Adrenal gland (tissue), 9 donors: ENCODE measurements at regions not wholly inside any gene's neighbourhood (a gene's known extent, or its start where the extent isn't known, plus 50 kb on each side); places are given as distances from the start of the nearest gene placed in this dataset.

Source experiments
- DNase-seq, 7 donors: peaks; one replicate each; pipeline ENCODE4 v3.0.0-alpha.2; 2019 to 2020
- H3K27ac ChIP-seq, 5 donors: fragments of 200-600 bp; sonication (generic) in 4 of 5; 1 replicate in 3 of 5; 2 replicates in 2 of 5; pipeline versions ENCODE4 v1.5.1 to v1.8.0; 2016 to 2020; ENCODE audit warnings: mild to moderate bottlenecking in 1 of 5
- H3K27me3 ChIP-seq: fragments of 200-600 bp; 2 replicates; pipeline ENCODE4 v1.8.0; 2021
- H3K36me3 ChIP-seq, 2 donors: fragments of 200-600 bp; replicated peaks in 1 of 2; 1 replicate in 1 of 2; 2 replicates in 1 of 2; pipeline versions ENCODE4 v1.5.1 to v1.8.0; 2018 to 2022
- H3K4me1 ChIP-seq, 2 donors: fragments of 200-600 bp; replicated peaks in 1 of 2; 1 replicate in 1 of 2; 2 replicates in 1 of 2; pipeline versions ENCODE4 v1.5.1 to v1.8.0; 2018 to 2021
- H3K4me3 ChIP-seq, 4 donors: fragments of 200-600 bp; sonication (generic) in 3 of 4; one replicate each; pipeline ENCODE4 v1.5.1; 2016 to 2018
- H3K9me3 ChIP-seq, 3 donors: fragments of 200-600 bp; sonication (generic) in 1 of 3; replicated peaks in 1 of 3; 1 replicate in 2 of 3; 2 replicates in 1 of 3; pipeline versions ENCODE4 v1.5.1 to v1.8.0; 2016 to 2021
- POLR2A ChIP-seq, 2 donors: fragments of 450-650 bp; IDR thresholded peaks; one replicate each; pipeline ENCODE4 v1.6.1; 2017; ENCODE audit warnings: antibody characterized with exemption in 2 of 2, mild to moderate bottlenecking in 2 of 2, moderate library complexity in 1 of 2
- WGBS, 4 donors: extraction: QIAGEN DNeasy Blood & Tissue Kit in 2 of 4; methylation state at CpG; one replicate each; pipeline versions ENCODE4 v1.1.5 to v1.1.7; 2013 to 2017; 5-methylcytosine and 5-hydroxymethylcytosine counted together
- intact Hi-C, 2 donors: fragments of 100-400 bp; cut with DNase I; formaldehyde crosslinking; loops; one replicate each; pipeline versions ENCODE4 v1.14.1 to v1.15.0; 2022 to 2023
- TF ChIP-seq, protein P1 (sequence below), 6 experiments: fragments of 450-650 bp in 4 of 6; fragments of 200-600 bp in 2 of 6; sonication (generic) in 1 of 6; IDR thresholded peaks; 1 replicate in 5 of 6; 2 replicates in 1 of 6; pipeline versions ENCODE4 v1.5.1 to v1.8.0; 2016 to 2021; ENCODE audit warnings: antibody characterized with exemption in 6 of 6, mild to moderate bottlenecking in 2 of 6, moderate library complexity in 1 of 6
- donor health status: healthy with polysubstance abuse.
- donor health status: Bipolar disorder and iron deficiency.
- donor health status: DM: yes; HTN: yes; CAD: no.
- donor health status: DM: no; HTN: no; CAD: no.
- donor health status: DM: no; HTN: no; CAD: no.

DNA sequence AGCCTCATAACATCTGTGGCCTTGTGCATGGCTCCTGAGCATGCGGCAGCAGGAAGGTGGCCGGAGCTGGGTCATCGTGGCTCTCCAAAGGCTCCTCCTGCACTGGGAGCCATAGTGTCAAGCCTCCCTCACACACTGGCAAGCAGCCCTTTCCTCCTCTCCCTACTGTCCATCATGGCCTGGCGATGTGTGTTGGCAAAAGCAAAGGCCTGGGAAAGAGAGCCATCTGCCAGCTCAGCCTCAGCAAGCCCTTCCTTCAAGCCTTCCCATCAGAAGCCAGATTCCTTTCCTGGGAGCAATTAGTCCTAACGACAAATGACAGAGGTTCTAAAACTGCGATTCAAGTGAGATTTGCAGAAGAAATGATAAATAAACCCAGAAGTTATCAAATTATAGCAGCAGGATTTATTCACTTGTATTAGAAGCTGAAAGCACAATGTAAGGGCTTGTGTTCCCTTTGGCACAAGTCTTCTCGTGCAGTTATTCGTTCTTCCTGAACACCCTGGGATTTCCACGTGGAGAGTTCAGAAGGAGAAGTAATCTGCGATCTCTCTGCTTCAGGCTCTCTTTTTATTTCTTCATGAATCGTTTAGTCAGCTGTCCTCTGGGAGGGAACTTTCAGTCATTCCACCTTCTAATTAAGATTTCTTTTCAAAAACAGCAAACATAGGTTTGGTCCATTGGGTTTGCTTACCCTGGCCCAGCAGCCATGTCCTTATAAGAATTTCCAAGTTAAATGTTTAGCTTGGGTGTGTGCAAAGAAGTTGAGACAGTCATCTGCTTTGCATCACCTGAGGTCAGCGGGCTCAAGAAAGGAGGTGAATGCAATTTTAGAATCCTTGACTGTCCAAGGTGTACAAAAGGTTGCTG is 110.3 kb upstream of the TMC3 start:
- no peak for TF ChIP-seq POLR2A (IDR thresholded peaks at IDR 0.05)
- TF ChIP-seq, protein P1, sequence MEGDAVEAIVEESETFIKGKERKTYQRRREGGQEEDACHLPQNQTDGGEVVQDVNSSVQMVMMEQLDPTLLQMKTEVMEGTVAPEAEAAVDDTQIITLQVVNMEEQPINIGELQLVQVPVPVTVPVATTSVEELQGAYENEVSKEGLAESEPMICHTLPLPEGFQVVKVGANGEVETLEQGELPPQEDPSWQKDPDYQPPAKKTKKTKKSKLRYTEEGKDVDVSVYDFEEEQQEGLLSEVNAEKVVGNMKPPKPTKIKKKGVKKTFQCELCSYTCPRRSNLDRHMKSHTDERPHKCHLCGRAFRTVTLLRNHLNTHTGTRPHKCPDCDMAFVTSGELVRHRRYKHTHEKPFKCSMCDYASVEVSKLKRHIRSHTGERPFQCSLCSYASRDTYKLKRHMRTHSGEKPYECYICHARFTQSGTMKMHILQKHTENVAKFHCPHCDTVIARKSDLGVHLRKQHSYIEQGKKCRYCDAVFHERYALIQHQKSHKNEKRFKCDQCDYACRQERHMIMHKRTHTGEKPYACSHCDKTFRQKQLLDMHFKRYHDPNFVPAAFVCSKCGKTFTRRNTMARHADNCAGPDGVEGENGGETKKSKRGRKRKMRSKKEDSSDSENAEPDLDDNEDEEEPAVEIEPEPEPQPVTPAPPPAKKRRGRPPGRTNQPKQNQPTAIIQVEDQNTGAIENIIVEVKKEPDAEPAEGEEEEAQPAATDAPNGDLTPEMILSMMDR (IDR thresholded peaks at IDR 0.05) = no peak
- Histone ChIP-seq H3K4me1 (no peaks in the 10 kb centered on the region), H3K36me3 (no peaks in the 10 kb centered on the region), H3K9me3 (no peaks in the 10 kb centered on the region), H3K27me3 (no peaks in the 10 kb centered on the region), H3K4me3 (no peak overlapping the region), H3K27ac (no peak overlapping the region)
- intact Hi-C loops = no loop called here
- 69 to 78% (median 73%) methylated on average over 11 to 12 of the region's 12 CpGs for WGBS, 4 donors
- DNase-seq = no peak

DNA sequence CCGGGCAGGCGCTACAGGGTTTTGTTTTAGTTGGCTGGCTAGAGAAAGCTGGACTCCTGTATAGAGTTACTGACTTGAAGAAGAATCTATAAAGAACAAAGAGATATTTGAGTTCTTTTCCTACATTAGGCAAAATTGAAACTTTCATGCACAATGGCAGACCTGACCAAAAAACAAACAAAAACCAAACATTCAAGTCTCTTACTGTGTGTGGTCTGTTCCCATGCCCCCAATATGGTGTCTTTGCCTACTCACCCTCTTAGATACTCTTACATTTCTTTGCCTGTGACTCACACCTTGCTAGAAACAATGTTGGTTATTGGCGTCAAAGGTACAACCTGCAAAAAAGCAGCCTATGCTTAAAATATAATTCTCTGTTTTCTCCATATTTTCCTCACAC is 109.5 kb upstream of the TMC3 start:
- intact Hi-C loops = no loop called here
- DNase-seq = no peak
- no peak overlapping the region for H3K27ac ChIP-seq
- no peak overlapping the region for H3K4me3 ChIP-seq
- no peaks in the 10 kb centered on the region for H3K27me3 ChIP-seq
- 81 to 85% (median 83%) methylated on average over 3 of the region's 3 CpGs for WGBS, 4 donors
- no peaks in the 10 kb centered on the region for H3K36me3 ChIP-seq
- no peaks in the 10 kb centered on the region for H3K9me3 ChIP-seq
- TF ChIP-seq, protein P1 (IDR thresholded peaks at IDR 0.05) = no peak
- TF ChIP-seq POLR2A (IDR thresholded peaks at IDR 0.05) = no peak
- H3K4me1 ChIP-seq = no peaks in the 10 kb centered on the region

DNA sequence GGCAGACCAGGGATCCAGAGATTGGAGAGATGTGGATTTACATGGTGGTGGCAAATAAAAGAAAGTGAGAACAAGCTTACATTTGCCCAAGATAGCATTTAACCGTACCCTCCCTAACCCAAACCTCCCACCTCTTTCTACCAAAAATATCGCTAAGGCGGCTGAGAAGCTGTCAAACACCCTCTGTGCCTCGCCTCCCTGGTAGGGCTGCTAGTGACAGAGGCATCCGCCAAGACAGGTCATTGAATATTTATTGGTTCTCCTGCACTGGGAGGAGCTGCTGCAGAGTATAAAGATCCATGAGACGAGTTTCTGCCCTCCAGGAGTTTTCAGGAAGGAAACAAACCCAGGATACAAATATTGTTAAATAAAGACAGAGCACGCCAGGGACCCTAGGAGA is 107.3 kb upstream of the TMC3 start:
- WGBS, 4 donors = 64 to 80% (median 74%) methylated on average over 7 of the region's 7 CpGs
- H3K4me1 ChIP-seq = no peaks in the 10 kb centered on the region
- H3K9me3 ChIP-seq = peaks cover 0 to 9% (median 0%) of the 10 kb centered on the region in 3 donors
- H3K4me3 ChIP-seq = no peak overlapping the region
- no peak overlapping the region for H3K27ac ChIP-seq
- TF ChIP-seq POLR2A (IDR thresholded peaks at IDR 0.05) = no peak
- TF ChIP-seq, protein P1 (IDR thresholded peaks at IDR 0.05) = no peak
- intact Hi-C loops = no loop called here
- H3K27me3 ChIP-seq = no peaks in the 10 kb centered on the region
- DNase-seq = no peak
- no peaks in the 10 kb centered on the region for H3K36me3 ChIP-seq

DNA sequence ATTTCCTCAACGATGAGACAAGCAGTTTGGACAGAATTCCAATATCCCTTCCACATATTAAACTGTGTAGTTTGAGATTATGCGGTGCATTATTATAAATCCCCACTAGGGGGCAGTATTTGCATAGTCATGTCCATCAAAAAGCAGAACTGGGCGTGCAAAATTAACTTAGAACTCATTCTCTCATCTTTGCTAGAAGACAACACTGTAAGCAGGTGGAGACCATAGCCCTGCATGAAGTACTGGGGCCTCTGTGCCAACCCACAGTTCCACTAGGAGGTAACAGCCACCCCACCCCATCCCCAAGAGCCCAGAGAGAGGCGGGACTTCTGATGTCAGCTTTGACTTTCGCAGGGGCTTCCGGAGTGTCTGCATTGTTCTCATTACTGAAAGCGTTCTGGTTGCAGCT is 106.6 kb upstream of the TMC3 start:
- Histone ChIP-seq H3K36me3 (no peaks in the 10 kb centered on the region), H3K9me3 (peaks cover 0 to 9% (median 0%) of the 10 kb centered on the region in 3 donors), H3K4me1 (no peaks in the 10 kb centered on the region), H3K27me3 (no peaks in the 10 kb centered on the region), H3K4me3 (no peak overlapping the region), H3K27ac (no peak overlapping the region)
- WGBS, 4 donors = 42 to 52% (median 44%) methylated on average over 7 of the region's 7 CpGs
- peak in 4 of 7 donors; percentile 19 to 34 (median 27) for DNase-seq
- intact Hi-C loops = no loop called here
- no peak for TF ChIP-seq POLR2A (IDR thresholded peaks at IDR 0.05)
- TF ChIP-seq, protein P1 (IDR thresholded peaks at IDR 0.05) = peak; percentile 70 to 96 (median 80)
